ENCODE measurements at regions not wholly inside any gene's neighbourhood (a gene's known extent, or its start where the extent isn't known, plus 50 kb on each side); places are given as distances from the start of the nearest gene placed in this dataset.

- no peaks in the 10 kb centered on the region for H3K4me1 ChIP-seq (ENCODE audit: control insufficient read depth in 2 of 2, insufficient read depth in 2 of 2, low read length in 2 of 2)
- H3K27ac ChIP-seq (ENCODE audit: low read depth in 2 of 2, low read length in 2 of 2) = no peak overlapping the region
- H3K9me3 ChIP-seq (ENCODE audit: control insufficient read depth in 2 of 2, low read length in 2 of 2) = no peaks in the 10 kb centered on the region
These were observed 578.8 kb downstream of the ANKRD50 start for GRCh38 chr4:124133753-124134152.

DNA sequence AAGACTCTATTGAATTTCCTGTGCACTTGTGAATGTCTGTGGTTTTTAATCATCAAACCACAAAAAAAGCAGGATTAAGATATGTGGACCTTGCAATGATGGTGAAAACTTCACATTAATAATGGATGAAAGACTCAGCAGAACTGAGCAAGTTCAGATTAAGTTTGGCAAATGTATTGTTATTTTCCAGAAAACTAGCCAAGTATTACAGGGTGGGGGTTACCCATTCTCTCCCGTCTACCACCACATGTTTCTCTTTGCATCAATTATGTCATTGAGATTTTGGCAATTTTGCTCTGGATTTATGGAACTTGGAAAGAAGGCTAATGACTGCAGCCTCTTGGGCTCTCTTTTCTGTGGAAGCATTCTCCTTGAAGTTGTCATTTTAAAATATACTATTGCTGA, 577.1 kb downstream of the ANKRD50 start:
- Histone ChIP-seq H3K27me3 (ENCODE audit: control insufficient read depth in 2 of 2, insufficient read depth in 2 of 2, low read length in 2 of 2) (no peaks in the 10 kb centered on the region), H3K27ac (ENCODE audit: low read depth in 2 of 2, low read length in 2 of 2) (no peak overlapping the region), H3K9me3 (ENCODE audit: control insufficient read depth in 2 of 2, low read length in 2 of 2) (no peaks in the 10 kb centered on the region), H3K9ac (ENCODE audit: low read depth in 1 of 2, low read length in 2 of 2) (no peak overlapping the region), H3K4me3 (ENCODE audit: low read length in 2 of 2) (no peak overlapping the region), H3K4me1 (ENCODE audit: control insufficient read depth in 2 of 2, insufficient read depth in 2 of 2, low read length in 2 of 2) (no peaks in the 10 kb centered on the region), H3K36me3 (ENCODE audit: control insufficient read depth in 2 of 2, insufficient read depth in 2 of 2, low read length in 2 of 2) (no peaks in the 10 kb centered on the region)

More at GRCh38 chr4:124133753-124134152, 578.8 kb downstream of the ANKRD50 start:
- no peak overlapping the region for H3K9ac ChIP-seq (ENCODE audit: low read depth in 1 of 2, low read length in 2 of 2)
- no peaks in the 10 kb centered on the region for H3K36me3 ChIP-seq (ENCODE audit: control insufficient read depth in 2 of 2, insufficient read depth in 2 of 2, low read length in 2 of 2)
- H3K27me3 ChIP-seq (ENCODE audit: control insufficient read depth in 2 of 2, insufficient read depth in 2 of 2, low read length in 2 of 2) = no peaks in the 10 kb centered on the region
- no peak overlapping the region for H3K4me3 ChIP-seq (ENCODE audit: low read length in 2 of 2)

- no peak overlapping the region for H3K9ac ChIP-seq (ENCODE audit: low read depth in 1 of 2, low read length in 2 of 2)
- no peak overlapping the region for H3K27ac ChIP-seq (ENCODE audit: low read depth in 2 of 2, low read length in 2 of 2)
- no peaks in the 10 kb centered on the region for H3K27me3 ChIP-seq (ENCODE audit: control insufficient read depth in 2 of 2, insufficient read depth in 2 of 2, low read length in 2 of 2)
- no peaks in the 10 kb centered on the region for H3K9me3 ChIP-seq (ENCODE audit: control insufficient read depth in 2 of 2, low read length in 2 of 2)
- no peaks in the 10 kb centered on the region for H3K4me1 ChIP-seq (ENCODE audit: control insufficient read depth in 2 of 2, insufficient read depth in 2 of 2, low read length in 2 of 2)
- no peaks in the 10 kb centered on the region for H3K36me3 ChIP-seq (ENCODE audit: control insufficient read depth in 2 of 2, insufficient read depth in 2 of 2, low read length in 2 of 2)
- no peak overlapping the region for H3K4me3 ChIP-seq (ENCODE audit: low read length in 2 of 2)
These were observed 573.5 kb downstream of the ANKRD50 start for GRCh38 chr4:124139044-124139443.

DNA sequence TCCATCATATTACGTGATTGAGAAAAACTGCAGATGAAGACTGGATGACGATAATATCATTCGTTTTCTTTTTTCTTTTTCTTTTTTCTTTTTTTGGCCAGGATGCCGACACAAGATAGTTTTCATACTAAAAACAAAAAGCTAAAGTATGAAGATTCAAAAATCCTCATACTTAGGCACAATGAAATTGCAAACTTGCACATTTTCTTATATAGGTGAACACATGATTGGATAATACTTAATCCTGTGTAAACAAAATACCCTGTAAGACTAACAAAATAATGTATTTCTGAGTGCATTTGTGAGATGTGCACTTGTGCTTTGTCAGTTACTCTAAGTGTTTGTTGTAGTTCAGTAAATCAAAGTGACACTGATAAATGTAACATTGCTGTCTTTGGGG, 568.9 kb downstream of the ANKRD50 start:
- H3K9me3 ChIP-seq (ENCODE audit: control insufficient read depth in 2 of 2, low read length in 2 of 2) = no peaks in the 10 kb centered on the region
- H3K4me3 ChIP-seq (ENCODE audit: low read length in 2 of 2) = no peak overlapping the region
- H3K36me3 ChIP-seq (ENCODE audit: control insufficient read depth in 2 of 2, insufficient read depth in 2 of 2, low read length in 2 of 2) = no peaks in the 10 kb centered on the region

DNA sequence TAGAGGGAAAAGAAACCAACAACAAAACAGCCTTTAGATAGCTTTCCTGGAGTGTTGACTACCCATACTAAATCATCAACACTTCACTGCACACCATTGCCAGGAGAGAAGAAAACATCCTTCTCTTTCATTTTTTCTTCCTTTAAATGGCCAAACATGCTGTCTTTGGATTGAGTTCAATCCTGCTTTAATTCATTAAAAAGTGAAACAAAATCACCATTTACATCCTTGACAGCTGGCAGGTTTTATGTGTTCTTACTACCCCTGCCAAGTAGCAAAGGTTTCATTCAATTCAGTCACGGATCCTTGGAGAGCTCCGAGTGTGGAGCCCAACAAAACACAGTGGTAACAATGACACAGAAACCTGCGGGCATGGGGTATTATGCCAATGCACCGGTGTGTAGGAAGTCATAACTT, 568.3 kb downstream of the ANKRD50 start:
- H3K9me3 ChIP-seq (ENCODE audit: control insufficient read depth in 2 of 2, low read length in 2 of 2) = no peaks in the 10 kb centered on the region
- no peak overlapping the region for H3K27ac ChIP-seq (ENCODE audit: low read depth in 2 of 2, low read length in 2 of 2)
- H3K27me3 ChIP-seq (ENCODE audit: control insufficient read depth in 2 of 2, insufficient read depth in 2 of 2, low read length in 2 of 2) = no peaks in the 10 kb centered on the region
- no peak overlapping the region for H3K9ac ChIP-seq (ENCODE audit: low read depth in 1 of 2, low read length in 2 of 2)
- H3K4me3 ChIP-seq (ENCODE audit: low read length in 2 of 2) = no peak overlapping the region
- no peaks in the 10 kb centered on the region for H3K36me3 ChIP-seq (ENCODE audit: control insufficient read depth in 2 of 2, insufficient read depth in 2 of 2, low read length in 2 of 2)
- H3K4me1 ChIP-seq (ENCODE audit: control insufficient read depth in 2 of 2, insufficient read depth in 2 of 2, low read length in 2 of 2) = no peaks in the 10 kb centered on the region

More for the DNA sequence above, 568.9 kb downstream of the ANKRD50 start:
- no peaks in the 10 kb centered on the region for H3K27me3 ChIP-seq (ENCODE audit: control insufficient read depth in 2 of 2, insufficient read depth in 2 of 2, low read length in 2 of 2)
- H3K9ac ChIP-seq (ENCODE audit: low read depth in 1 of 2, low read length in 2 of 2) = no peak overlapping the region
- no peak overlapping the region for H3K27ac ChIP-seq (ENCODE audit: low read depth in 2 of 2, low read length in 2 of 2)
- H3K4me1 ChIP-seq (ENCODE audit: control insufficient read depth in 2 of 2, insufficient read depth in 2 of 2, low read length in 2 of 2) = no peaks in the 10 kb centered on the region

DNA sequence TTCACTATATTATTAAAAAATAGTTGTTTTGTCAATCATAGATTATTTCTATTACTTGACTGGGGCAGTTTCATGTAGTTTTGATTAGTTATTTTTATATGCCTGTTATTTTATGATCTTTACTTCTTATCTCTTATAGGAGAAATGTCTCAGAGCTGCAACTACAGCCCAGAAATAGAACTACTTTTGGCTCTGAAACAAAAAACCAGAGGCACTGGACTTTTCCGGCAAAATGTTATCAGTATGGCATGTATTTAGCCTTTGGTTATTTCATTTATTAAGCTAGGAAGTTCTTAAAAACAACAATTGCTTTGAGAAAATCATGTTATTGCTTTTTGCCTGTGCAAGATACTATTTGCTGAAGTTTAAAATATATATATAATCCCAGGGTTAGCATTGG, 566.5 kb downstream of the ANKRD50 start:
- Histone ChIP-seq H3K9ac (ENCODE audit: low read depth in 1 of 2, low read length in 2 of 2) (no peak overlapping the region), H3K27ac (ENCODE audit: low read depth in 2 of 2, low read length in 2 of 2) (no peak overlapping the region), H3K4me1 (ENCODE audit: control insufficient read depth in 2 of 2, insufficient read depth in 2 of 2, low read length in 2 of 2) (no peaks in the 10 kb centered on the region), H3K4me3 (ENCODE audit: low read length in 2 of 2) (no peak overlapping the region), H3K9me3 (ENCODE audit: control insufficient read depth in 2 of 2, low read length in 2 of 2) (no peaks in the 10 kb centered on the region), H3K27me3 (ENCODE audit: control insufficient read depth in 2 of 2, insufficient read depth in 2 of 2, low read length in 2 of 2) (no peaks in the 10 kb centered on the region), H3K36me3 (ENCODE audit: control insufficient read depth in 2 of 2, insufficient read depth in 2 of 2, low read length in 2 of 2) (no peaks in the 10 kb centered on the region)

- H3K4me1 ChIP-seq (ENCODE audit: control insufficient read depth in 2 of 2, insufficient read depth in 2 of 2, low read length in 2 of 2) = no peaks in the 10 kb centered on the region
- no peak overlapping the region for H3K4me3 ChIP-seq (ENCODE audit: low read length in 2 of 2)
- no peaks in the 10 kb centered on the region for H3K27me3 ChIP-seq (ENCODE audit: control insufficient read depth in 2 of 2, insufficient read depth in 2 of 2, low read length in 2 of 2)
- no peak overlapping the region for H3K9ac ChIP-seq (ENCODE audit: low read depth in 1 of 2, low read length in 2 of 2)
- no peaks in the 10 kb centered on the region for H3K9me3 ChIP-seq (ENCODE audit: control insufficient read depth in 2 of 2, low read length in 2 of 2)
- no peaks in the 10 kb centered on the region for H3K36me3 ChIP-seq (ENCODE audit: control insufficient read depth in 2 of 2, insufficient read depth in 2 of 2, low read length in 2 of 2)
- no peak overlapping the region for H3K27ac ChIP-seq (ENCODE audit: low read depth in 2 of 2, low read length in 2 of 2)
These were observed 561.5 kb downstream of the ANKRD50 start for GRCh38 chr4:124151031-124151430.

DNA sequence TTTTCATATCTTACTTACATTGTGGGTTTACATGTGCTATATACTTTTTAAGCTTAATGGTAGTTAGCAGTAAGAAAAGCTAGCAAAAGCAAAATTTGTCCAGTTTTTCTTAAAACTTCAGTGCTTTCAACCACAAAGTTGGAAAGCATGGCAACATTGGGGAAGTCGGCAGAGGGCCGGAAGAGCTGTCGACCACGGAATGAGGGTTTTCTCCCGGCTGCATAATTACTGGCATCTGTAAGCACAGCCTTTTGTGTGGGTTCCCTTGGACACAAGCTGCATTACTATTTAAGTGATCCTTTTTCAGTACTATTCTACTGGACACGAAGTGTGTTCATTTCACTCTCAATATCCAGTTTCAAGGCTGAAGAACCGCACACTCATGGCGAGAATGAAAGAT, 560.4 kb downstream of the ANKRD50 start:
- no peaks in the 10 kb centered on the region for H3K27me3 ChIP-seq (ENCODE audit: control insufficient read depth in 2 of 2, insufficient read depth in 2 of 2, low read length in 2 of 2)
- H3K9me3 ChIP-seq (ENCODE audit: control insufficient read depth in 2 of 2, low read length in 2 of 2) = no peaks in the 10 kb centered on the region
- H3K27ac ChIP-seq (ENCODE audit: low read depth in 2 of 2, low read length in 2 of 2) = no peak overlapping the region
- H3K9ac ChIP-seq (ENCODE audit: low read depth in 1 of 2, low read length in 2 of 2) = no peak overlapping the region
- no peak overlapping the region for H3K4me3 ChIP-seq (ENCODE audit: low read length in 2 of 2)
- H3K36me3 ChIP-seq (ENCODE audit: control insufficient read depth in 2 of 2, insufficient read depth in 2 of 2, low read length in 2 of 2) = no peaks in the 10 kb centered on the region
- H3K4me1 ChIP-seq (ENCODE audit: control insufficient read depth in 2 of 2, insufficient read depth in 2 of 2, low read length in 2 of 2) = no peaks in the 10 kb centered on the region

GRCh38 chr4:124155239-124155638, 557.3 kb downstream of the ANKRD50 start:
- no peaks in the 10 kb centered on the region for H3K27me3 ChIP-seq (ENCODE audit: control insufficient read depth in 2 of 2, insufficient read depth in 2 of 2, low read length in 2 of 2)
- no peak overlapping the region for H3K9ac ChIP-seq (ENCODE audit: low read depth in 1 of 2, low read length in 2 of 2)
- no peak overlapping the region for H3K4me3 ChIP-seq (ENCODE audit: low read length in 2 of 2)
- H3K27ac ChIP-seq (ENCODE audit: low read depth in 2 of 2, low read length in 2 of 2) = no peak overlapping the region
- no peaks in the 10 kb centered on the region for H3K36me3 ChIP-seq (ENCODE audit: control insufficient read depth in 2 of 2, insufficient read depth in 2 of 2, low read length in 2 of 2)
- no peaks in the 10 kb centered on the region for H3K9me3 ChIP-seq (ENCODE audit: control insufficient read depth in 2 of 2, low read length in 2 of 2)
- H3K4me1 ChIP-seq (ENCODE audit: control insufficient read depth in 2 of 2, insufficient read depth in 2 of 2, low read length in 2 of 2) = no peaks in the 10 kb centered on the region

- H3K27ac ChIP-seq (ENCODE audit: low read depth in 2 of 2, low read length in 2 of 2) = no peak overlapping the region
- H3K27me3 ChIP-seq (ENCODE audit: control insufficient read depth in 2 of 2, insufficient read depth in 2 of 2, low read length in 2 of 2) = no peaks in the 10 kb centered on the region
- H3K9me3 ChIP-seq (ENCODE audit: control insufficient read depth in 2 of 2, low read length in 2 of 2) = no peaks in the 10 kb centered on the region
- H3K4me1 ChIP-seq (ENCODE audit: control insufficient read depth in 2 of 2, insufficient read depth in 2 of 2, low read length in 2 of 2) = no peaks in the 10 kb centered on the region
- no peaks in the 10 kb centered on the region for H3K36me3 ChIP-seq (ENCODE audit: control insufficient read depth in 2 of 2, insufficient read depth in 2 of 2, low read length in 2 of 2)
- H3K9ac ChIP-seq (ENCODE audit: low read depth in 1 of 2, low read length in 2 of 2) = no peak overlapping the region
- no peak overlapping the region for H3K4me3 ChIP-seq (ENCODE audit: low read length in 2 of 2)
These were observed 555.0 kb downstream of the ANKRD50 start for GRCh38 chr4:124157396-124158083.
